ENCODE measurements at regions not wholly inside any gene's neighbourhood (a gene's known extent, or its start where the extent isn't known, plus 50 kb on each side); places are given as distances from the start of the nearest gene placed in this dataset.

- no peak for DNase-seq (ENCODE audit: low read depth in 2 of 2)
These were observed 470.7 kb downstream of the HS3ST3B1 start for GRCh38 chr17:14771543-14771942.

- DNase-seq (ENCODE audit: low read depth in 2 of 2): no peak
These were observed 468.0 kb downstream of the HS3ST3B1 start for GRCh38 chr17:14768923-14769322.

GRCh38 chr17:14762736-14763479 lies 462.0 kb downstream of the HS3ST3B1 start:
- DNase-seq (ENCODE audit: low read depth in 2 of 2): no peak

GRCh38 chr17:14760719-14761411 lies 460.0 kb downstream of the HS3ST3B1 start:
- DNase-seq (ENCODE audit: low read depth in 2 of 2): no peak

- no peak for DNase-seq (ENCODE audit: low read depth in 2 of 2)
These were observed 459.3 kb downstream of the HS3ST3B1 start for GRCh38 chr17:14760212-14760611.

GRCh38 chr17:14759325-14759724 lies 458.4 kb downstream of the HS3ST3B1 start:
- DNase-seq (ENCODE audit: low read depth in 2 of 2): no peak

GRCh38 chr17:14756479-14756878 lies 455.6 kb downstream of the HS3ST3B1 start:
- no peak for DNase-seq (ENCODE audit: low read depth in 2 of 2)

GRCh38 chr17:14755002-14755401 lies 454.1 kb downstream of the HS3ST3B1 start:
- DNase-seq (ENCODE audit: low read depth in 2 of 2): no peak

GRCh38 chr17:14753383-14753782 lies 452.5 kb downstream of the HS3ST3B1 start:
- no peak for DNase-seq (ENCODE audit: low read depth in 2 of 2)

GRCh38 chr17:14752011-14752410 lies 451.1 kb downstream of the HS3ST3B1 start:
- no peak for DNase-seq (ENCODE audit: low read depth in 2 of 2)

GRCh38 chr17:14750866-14751265 lies 450.0 kb downstream of the HS3ST3B1 start:
- no peak for DNase-seq (ENCODE audit: low read depth in 2 of 2)

- DNase-seq (ENCODE audit: low read depth in 2 of 2): no peak
These were observed 448.4 kb downstream of the HS3ST3B1 start for GRCh38 chr17:14749269-14749668.

GRCh38 chr17:14748036-14748710 lies 447.3 kb downstream of the HS3ST3B1 start:
- DNase-seq (ENCODE audit: low read depth in 2 of 2): peak; percentile 6 to 23

GRCh38 chr17:14747603-14747950 lies 446.7 kb downstream of the HS3ST3B1 start:
- DNase-seq (ENCODE audit: low read depth in 2 of 2): no peak

GRCh38 chr17:14746822-14747602 lies 446.1 kb downstream of the HS3ST3B1 start:
- DNase-seq (ENCODE audit: low read depth in 2 of 2): no peak

- DNase-seq (ENCODE audit: low read depth in 2 of 2): no peak
These were observed 444.7 kb downstream of the HS3ST3B1 start for GRCh38 chr17:14745541-14745940.

- no peak for DNase-seq (ENCODE audit: low read depth in 2 of 2)
These were observed 444.0 kb downstream of the HS3ST3B1 start for GRCh38 chr17:14744761-14745473.

- DNase-seq (ENCODE audit: low read depth in 2 of 2): no peak
These were observed 440.6 kb downstream of the HS3ST3B1 start for GRCh38 chr17:14741491-14741890.

- no peak for DNase-seq (ENCODE audit: low read depth in 2 of 2)
These were observed 439.0 kb downstream of the HS3ST3B1 start for GRCh38 chr17:14739656-14740431.

GRCh38 chr17:14738652-14738988 lies 437.7 kb downstream of the HS3ST3B1 start:
- DNase-seq (ENCODE audit: low read depth in 2 of 2): no peak
